Prostate gland (tissue), 2 donors: ENCODE measurements at regions not wholly inside any gene's neighbourhood (a gene's known extent, or its start where the extent isn't known, plus 50 kb on each side); places are given as distances from the start of the nearest gene placed in this dataset.

ENCODE experiments used
- POLR2A ChIP-seq: fragments of 450-650 bp; IDR thresholded peaks from one replicate; pipeline ENCODE4 v1.6.1; 2016; ENCODE audit warnings: antibody characterized with exemption, mild to moderate bottlenecking
- TF ChIP-seq, protein P1 (sequence below), 4 experiments: fragments of 200-600 bp in 2 of 4; fragments of 450-650 bp in 2 of 4; sonication (generic) in 2 of 4; IDR thresholded peaks; 1 replicate in 3 of 4; 2 replicates in 1 of 4; pipeline ENCODE4 v1.5.1; 2016 to 2019; ENCODE audit warnings: antibody characterized with exemption in 4 of 4, mild to moderate bottlenecking in 2 of 4, moderate library complexity in 2 of 4

DNA sequence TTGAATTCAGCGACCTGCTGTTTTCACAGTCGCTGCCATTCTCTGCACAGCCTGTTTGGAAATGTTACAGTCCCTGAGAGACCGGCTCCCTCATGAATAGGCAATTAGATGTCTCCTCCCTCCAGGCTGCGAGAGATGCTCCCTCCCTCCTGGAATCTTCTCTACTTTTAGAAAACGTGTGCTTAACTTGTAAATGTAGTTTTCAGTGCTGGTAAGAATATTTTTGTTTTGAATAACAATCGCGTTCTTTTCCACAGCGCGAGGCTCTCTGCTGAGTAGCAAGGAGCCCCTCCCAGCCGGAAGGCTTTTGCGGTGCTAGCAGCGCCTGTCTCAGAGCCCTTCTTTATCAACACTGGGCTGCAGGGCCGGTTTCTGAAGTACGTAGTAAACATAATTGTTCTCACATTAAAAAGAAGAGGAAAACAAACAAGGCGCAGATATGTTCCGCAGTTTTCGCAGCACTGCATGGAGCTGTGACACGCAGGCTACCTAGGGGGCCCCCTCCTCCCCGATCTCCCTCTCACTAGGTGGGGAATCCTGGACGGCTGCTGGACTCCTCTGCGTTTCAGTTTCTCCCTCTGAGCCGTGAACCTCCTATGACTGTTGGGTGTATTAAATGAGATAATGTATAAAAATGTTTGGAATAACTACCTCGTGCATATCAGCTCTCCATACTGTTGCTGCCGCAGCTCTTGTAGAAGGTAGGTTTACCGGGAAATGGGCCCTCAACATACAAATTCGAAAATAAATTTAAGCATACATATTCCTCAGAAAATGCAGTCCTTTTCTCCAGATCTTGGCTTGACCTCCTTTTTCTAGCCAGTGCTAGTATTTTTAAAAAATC is 79.0 kb upstream of the SPACA1 start:
- TF ChIP-seq, protein P1, sequence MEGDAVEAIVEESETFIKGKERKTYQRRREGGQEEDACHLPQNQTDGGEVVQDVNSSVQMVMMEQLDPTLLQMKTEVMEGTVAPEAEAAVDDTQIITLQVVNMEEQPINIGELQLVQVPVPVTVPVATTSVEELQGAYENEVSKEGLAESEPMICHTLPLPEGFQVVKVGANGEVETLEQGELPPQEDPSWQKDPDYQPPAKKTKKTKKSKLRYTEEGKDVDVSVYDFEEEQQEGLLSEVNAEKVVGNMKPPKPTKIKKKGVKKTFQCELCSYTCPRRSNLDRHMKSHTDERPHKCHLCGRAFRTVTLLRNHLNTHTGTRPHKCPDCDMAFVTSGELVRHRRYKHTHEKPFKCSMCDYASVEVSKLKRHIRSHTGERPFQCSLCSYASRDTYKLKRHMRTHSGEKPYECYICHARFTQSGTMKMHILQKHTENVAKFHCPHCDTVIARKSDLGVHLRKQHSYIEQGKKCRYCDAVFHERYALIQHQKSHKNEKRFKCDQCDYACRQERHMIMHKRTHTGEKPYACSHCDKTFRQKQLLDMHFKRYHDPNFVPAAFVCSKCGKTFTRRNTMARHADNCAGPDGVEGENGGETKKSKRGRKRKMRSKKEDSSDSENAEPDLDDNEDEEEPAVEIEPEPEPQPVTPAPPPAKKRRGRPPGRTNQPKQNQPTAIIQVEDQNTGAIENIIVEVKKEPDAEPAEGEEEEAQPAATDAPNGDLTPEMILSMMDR (IDR thresholded peaks at IDR 0.05) = no peak
- no peak for TF ChIP-seq POLR2A
